GM21619 (cell line): ENCODE measurements at regions not wholly inside any gene's neighbourhood (a gene's known extent, or its start where the extent isn't known, plus 50 kb on each side); places are given as distances from the start of the nearest gene placed in this dataset.

Source experiments
- ATAC-seq: cut with Tn5 transposase; IDR thresholded peaks from one replicate; pipeline ENCODE4 v1.9.1; 2021; ENCODE audit not compliant: unreplicated experiment

GRCh38 chr14:61110316-61111082 is 129.5 kb downstream of the SLC38A6 start:
- no peak for ATAC-seq

GRCh38 chr14:61109288-61109687 is 128.2 kb downstream of the SLC38A6 start:
- no peak for ATAC-seq

- no peak for ATAC-seq
Observed at GRCh38 chr14:61108496-61109141, 127.6 kb downstream of the SLC38A6 start.

GRCh38 chr14:61107869-61108493 is 126.9 kb downstream of the SLC38A6 start:
- ATAC-seq, result no peak

DNA sequence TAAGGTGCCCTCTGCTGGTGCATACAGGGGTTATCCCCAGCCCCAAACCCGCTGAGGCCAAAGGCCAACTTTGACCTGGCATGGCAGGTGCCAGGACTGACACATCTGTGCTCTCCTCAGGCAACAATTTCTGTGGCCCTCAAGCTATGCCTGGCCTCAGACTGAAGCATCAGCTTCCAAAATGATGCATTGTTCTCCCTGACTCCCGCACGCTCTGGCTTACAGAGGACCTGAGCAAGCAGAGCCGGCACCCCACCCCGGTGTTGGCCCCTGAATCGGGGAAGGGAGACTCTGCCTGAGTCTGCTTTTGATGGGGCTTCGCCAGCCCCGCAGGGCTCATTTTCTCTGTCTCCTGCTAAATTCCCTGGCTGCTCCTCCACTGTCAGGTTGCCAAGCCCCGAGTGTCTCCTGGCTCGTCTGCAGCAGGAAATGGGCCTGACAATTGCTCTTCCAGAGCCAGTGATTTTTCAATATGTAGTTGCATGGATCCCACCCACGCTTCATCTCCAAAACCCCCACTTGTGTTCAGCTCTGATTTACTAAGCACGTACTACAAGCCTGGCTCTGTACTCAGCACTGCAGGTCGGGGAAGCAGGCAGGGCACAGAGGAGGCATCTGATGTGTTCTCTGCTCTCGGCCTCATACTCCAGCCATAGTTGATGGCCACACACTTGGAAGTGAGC is 126.1 kb downstream of the SLC38A6 start:
- no peak for ATAC-seq

DNA sequence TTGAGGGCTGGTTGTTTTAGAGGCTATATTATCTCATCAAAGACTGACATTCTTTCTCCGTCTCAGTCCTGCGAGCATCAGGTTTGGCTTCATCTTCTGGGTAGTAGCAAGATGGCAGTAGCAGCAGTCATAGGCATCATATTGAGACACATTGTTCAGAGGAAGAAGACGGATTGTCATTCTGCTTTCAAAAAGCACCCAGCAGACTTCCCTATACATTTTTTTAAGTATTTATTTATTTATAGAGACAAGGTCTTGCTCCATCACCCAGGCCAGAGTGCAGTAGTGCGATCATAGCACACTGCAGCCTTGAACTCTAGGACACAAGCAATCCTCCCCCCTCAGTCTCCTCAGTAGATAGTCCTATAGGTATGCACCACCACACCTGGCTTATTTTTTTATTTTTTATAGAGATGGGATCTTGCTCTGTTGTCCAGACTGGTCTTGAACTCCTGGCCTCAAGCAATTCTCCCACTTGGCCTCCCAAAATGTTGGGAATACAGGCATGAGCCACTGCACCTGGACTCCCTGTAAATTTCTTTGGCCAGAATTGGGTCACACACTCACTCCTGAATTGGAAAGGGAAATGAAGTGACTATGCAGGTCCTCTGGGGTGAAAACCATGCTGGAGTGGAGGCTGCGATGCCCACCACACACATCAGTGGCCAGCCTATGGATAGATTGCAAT is 125.4 kb downstream of the SLC38A6 start:
- no peak for ATAC-seq

GRCh38 chr14:61104358-61104757 is 123.3 kb downstream of the SLC38A6 start:
- ATAC-seq, result no peak

GRCh38 chr14:61103541-61104339 is 122.7 kb downstream of the SLC38A6 start:
- ATAC-seq, result peak; percentile 75

DNA sequence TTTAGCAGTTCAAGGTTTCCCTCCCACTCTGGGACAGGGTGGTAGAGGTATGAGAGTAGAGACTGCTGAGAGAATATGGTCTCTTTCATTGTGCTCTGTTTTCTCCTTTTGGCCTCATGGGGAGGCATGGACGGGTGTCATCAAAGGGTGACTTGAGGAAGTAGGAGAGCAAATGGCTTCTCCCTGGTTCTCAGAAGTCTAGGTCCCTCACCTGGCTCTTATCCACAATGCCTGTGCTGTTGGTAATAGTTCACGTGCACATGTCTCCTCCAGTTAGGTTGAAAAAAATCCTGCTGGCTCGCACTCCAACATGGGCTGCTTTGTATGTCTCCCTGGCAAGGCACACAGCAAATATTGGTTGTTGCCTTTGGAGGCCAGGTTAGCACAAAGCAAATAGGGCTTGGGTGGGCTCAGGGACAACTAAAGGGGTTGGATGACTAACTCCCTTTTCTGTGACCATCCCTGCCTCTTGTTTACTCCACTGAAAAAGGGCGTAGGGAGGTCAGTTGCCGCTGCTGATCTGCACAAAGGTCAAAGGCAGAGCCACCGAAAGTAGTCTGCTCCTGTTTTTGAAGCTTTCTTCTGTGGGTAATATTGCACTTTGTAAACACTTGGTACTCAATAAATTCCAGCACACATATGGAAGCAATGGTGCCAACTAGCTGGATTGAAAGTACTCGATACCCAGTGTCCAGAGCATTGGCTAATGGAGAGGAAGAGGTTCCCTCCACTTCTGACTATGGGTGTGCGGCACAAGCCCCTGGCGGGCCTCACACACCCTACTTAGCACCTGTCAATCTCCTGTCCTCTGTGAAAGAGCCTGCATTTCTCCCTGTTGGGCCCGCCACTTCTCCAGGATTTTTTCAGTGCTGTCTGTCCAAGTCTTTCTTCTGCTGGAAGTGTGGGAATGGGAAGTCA is 121.8 kb downstream of the SLC38A6 start:
- ATAC-seq, result no peak
